NCI-H82 (cell line): ENCODE measurements at regions not wholly inside any gene's neighbourhood (a gene's known extent, or its start where the extent isn't known, plus 50 kb on each side); places are given as distances from the start of the nearest gene placed in this dataset.

Source experiments
- DNase-seq: peaks from one replicate; lab custom pipeline; 2025; lab: John Stamatoyannopoulos, UW

GRCh38 chr1:83673312-83673711 lies 325.6 kb downstream of the TTLL7 start:
- no peak for DNase-seq

GRCh38 chr1:83671586-83671985 lies 327.3 kb downstream of the TTLL7 start:
- no peak for DNase-seq

GRCh38 chr1:83670909-83671565 lies 327.9 kb downstream of the TTLL7 start:
- no peak for DNase-seq

- DNase-seq = no peak
These were observed 357.0 kb downstream of the TTLL7 start for GRCh38 chr1:83641796-83642443.

- DNase-seq = no peak
These were observed 357.7 kb downstream of the TTLL7 start for GRCh38 chr1:83641206-83641658.

- DNase-seq = no peak
These were observed 359.1 kb downstream of the TTLL7 start for GRCh38 chr1:83639785-83640184.

- DNase-seq = no peak
These were observed 361.3 kb downstream of the TTLL7 start for GRCh38 chr1:83637586-83637985.

- no peak for DNase-seq
These were observed 361.9 kb downstream of the TTLL7 start for GRCh38 chr1:83637009-83637408.

GRCh38 chr1:83632906-83633305 lies 366.0 kb downstream of the TTLL7 start:
- DNase-seq = no peak

- DNase-seq = no peak
These were observed 367.1 kb downstream of the TTLL7 start for GRCh38 chr1:83631851-83632250.

- no peak for DNase-seq
These were observed 371.9 kb downstream of the TTLL7 start for GRCh38 chr1:83627045-83627444.

GRCh38 chr1:83626603-83627002 lies 372.3 kb downstream of the TTLL7 start:
- DNase-seq = peak; percentile 5

GRCh38 chr1:83625646-83626045 lies 373.3 kb downstream of the TTLL7 start:
- DNase-seq = no peak

- DNase-seq = no peak
These were observed 378.9 kb downstream of the TTLL7 start for GRCh38 chr1:83620016-83620415.

GRCh38 chr1:83619170-83619896 lies 379.6 kb downstream of the TTLL7 start:
- peak; percentile 49 for DNase-seq

- DNase-seq = no peak
These were observed 381.0 kb downstream of the TTLL7 start for GRCh38 chr1:83617883-83618282.

- no peak for DNase-seq
These were observed 383.6 kb downstream of the TTLL7 start for GRCh38 chr1:83615370-83615769.

GRCh38 chr1:83606416-83606955 lies 392.4 kb downstream of the TTLL7 start:
- DNase-seq = no peak

GRCh38 chr1:83596331-83596730 lies 402.6 kb downstream of the TTLL7 start:
- no peak for DNase-seq

- peak; percentile 42 for DNase-seq
These were observed 405.9 kb downstream of the TTLL7 start for GRCh38 chr1:83593073-83593472.

- DNase-seq = no peak
These were observed 410.8 kb downstream of the TTLL7 start for GRCh38 chr1:83588140-83588539.

GRCh38 chr1:83583351-83584014 lies 415.4 kb downstream of the TTLL7 start:
- DNase-seq = peak; percentile 40
